GM19351 (cell line): ENCODE measurements at regions not wholly inside any gene's neighbourhood (a gene's known extent, or its start where the extent isn't known, plus 50 kb on each side); places are given as distances from the start of the nearest gene placed in this dataset.
"Not testable (repeated sequence)": the region's sequence is repeated elsewhere in the genome, so short reads cannot be mapped to it uniquely, and the experiment has no call there.

Source experiments
- ATAC-seq: cut with Tn5 transposase; IDR thresholded peaks from one replicate; pipeline ENCODE4 v1.9.1; 2021; ENCODE audit warnings: mild to moderate bottlenecking, moderate library complexity; ENCODE audit not compliant: unreplicated experiment

GRCh38 chr2:22970991-22971390 lies 414.0 kb upstream of the KLHL29 start:
- no peak for ATAC-seq

GRCh38 chr2:22981785-22982184 lies 403.2 kb upstream of the KLHL29 start:
- no peak for ATAC-seq

- not testable (repeated sequence) for ATAC-seq
These were observed 400.8 kb upstream of the KLHL29 start for GRCh38 chr2:22984152-22984551.

- no peak for ATAC-seq
These were observed 394.7 kb upstream of the KLHL29 start for GRCh38 chr2:22990246-22990645.

GRCh38 chr2:22991844-22992243 lies 393.1 kb upstream of the KLHL29 start:
- ATAC-seq = no peak

GRCh38 chr2:22992441-22992840 lies 392.5 kb upstream of the KLHL29 start:
- ATAC-seq = no peak

- no peak for ATAC-seq
These were observed 391.7 kb upstream of the KLHL29 start for GRCh38 chr2:22993250-22993649.

GRCh38 chr2:22995576-22995975 lies 389.4 kb upstream of the KLHL29 start:
- ATAC-seq = no peak

GRCh38 chr2:22996911-22997310 lies 388.1 kb upstream of the KLHL29 start:
- ATAC-seq = no peak

GRCh38 chr2:22998359-22998758 lies 386.6 kb upstream of the KLHL29 start:
- ATAC-seq = no peak

- ATAC-seq = no peak
These were observed 385.0 kb upstream of the KLHL29 start for GRCh38 chr2:22999951-23000350.

- no peak for ATAC-seq
These were observed 382.7 kb upstream of the KLHL29 start for GRCh38 chr2:23002234-23002633.

GRCh38 chr2:23005469-23005868 lies 379.5 kb upstream of the KLHL29 start:
- no peak for ATAC-seq

- no peak for ATAC-seq
These were observed 377.2 kb upstream of the KLHL29 start for GRCh38 chr2:23007631-23008235.

GRCh38 chr2:23008440-23008839 lies 376.5 kb upstream of the KLHL29 start:
- ATAC-seq = no peak

GRCh38 chr2:23008951-23009350 lies 376.0 kb upstream of the KLHL29 start:
- ATAC-seq = no peak

- ATAC-seq = no peak
These were observed 375.3 kb upstream of the KLHL29 start for GRCh38 chr2:23009545-23010149.

- no peak for ATAC-seq
These were observed 372.5 kb upstream of the KLHL29 start for GRCh38 chr2:23012499-23012898.

- ATAC-seq = no peak
These were observed 369.3 kb upstream of the KLHL29 start for GRCh38 chr2:23015651-23016200.

- ATAC-seq = no peak
These were observed 365.5 kb upstream of the KLHL29 start for GRCh38 chr2:23019476-23019875.

GRCh38 chr2:23020659-23021058 lies 364.3 kb upstream of the KLHL29 start:
- ATAC-seq = no peak

- no peak for ATAC-seq
These were observed 363.5 kb upstream of the KLHL29 start for GRCh38 chr2:23021311-23022120.
